ENCODE measurements at regions not wholly inside any gene's neighbourhood (a gene's known extent, or its start where the extent isn't known, plus 50 kb on each side); places are given as distances from the start of the nearest gene placed in this dataset.

DNA sequence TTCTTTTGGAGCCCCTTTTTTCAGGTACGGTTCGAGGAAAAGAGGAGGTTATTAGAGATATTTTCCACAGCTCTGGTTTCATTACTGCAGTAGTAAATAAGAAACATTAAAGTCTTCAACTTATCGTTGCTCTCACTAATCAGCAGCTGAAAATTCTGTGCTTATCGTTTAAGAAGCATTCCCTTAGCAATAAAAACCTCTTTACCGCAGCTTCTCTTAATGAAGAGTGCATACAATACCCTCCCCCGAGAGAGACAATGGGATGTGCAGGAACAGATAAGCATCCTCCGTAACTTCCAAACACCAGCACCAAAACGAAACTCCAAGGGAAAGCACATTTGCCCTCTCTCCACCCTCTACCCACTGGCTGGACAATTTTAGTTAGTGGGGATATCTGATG is 384.5 kb downstream of the NEBL start:
- Histone ChIP-seq H3K4me2 (ENCODE audit: low read length) (no peak overlapping the region), H3K9ac (no peak overlapping the region), H3K36me3 (ENCODE audit: control insufficient read depth, insufficient read depth, low read length) (no peaks in the 10 kb centered on the region), H3K79me2 (no peaks in the 10 kb centered on the region), H3K4me1 (no peaks in the 10 kb centered on the region), H2AFZ (no peak overlapping the region), H3K9me3 (ENCODE audit: control insufficient read depth, low read length) (no peaks in the 10 kb centered on the region), H3K27me3 (ENCODE audit: control insufficient read depth, insufficient read depth, low read length) (no peaks in the 10 kb centered on the region), H3K27ac (no peak overlapping the region), H3K4me3 (ENCODE audit: low read depth, low read length) (no peak overlapping the region)
- TF ChIP-seq, protein P1, sequence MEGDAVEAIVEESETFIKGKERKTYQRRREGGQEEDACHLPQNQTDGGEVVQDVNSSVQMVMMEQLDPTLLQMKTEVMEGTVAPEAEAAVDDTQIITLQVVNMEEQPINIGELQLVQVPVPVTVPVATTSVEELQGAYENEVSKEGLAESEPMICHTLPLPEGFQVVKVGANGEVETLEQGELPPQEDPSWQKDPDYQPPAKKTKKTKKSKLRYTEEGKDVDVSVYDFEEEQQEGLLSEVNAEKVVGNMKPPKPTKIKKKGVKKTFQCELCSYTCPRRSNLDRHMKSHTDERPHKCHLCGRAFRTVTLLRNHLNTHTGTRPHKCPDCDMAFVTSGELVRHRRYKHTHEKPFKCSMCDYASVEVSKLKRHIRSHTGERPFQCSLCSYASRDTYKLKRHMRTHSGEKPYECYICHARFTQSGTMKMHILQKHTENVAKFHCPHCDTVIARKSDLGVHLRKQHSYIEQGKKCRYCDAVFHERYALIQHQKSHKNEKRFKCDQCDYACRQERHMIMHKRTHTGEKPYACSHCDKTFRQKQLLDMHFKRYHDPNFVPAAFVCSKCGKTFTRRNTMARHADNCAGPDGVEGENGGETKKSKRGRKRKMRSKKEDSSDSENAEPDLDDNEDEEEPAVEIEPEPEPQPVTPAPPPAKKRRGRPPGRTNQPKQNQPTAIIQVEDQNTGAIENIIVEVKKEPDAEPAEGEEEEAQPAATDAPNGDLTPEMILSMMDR (IDR thresholded peaks at IDR 0.05) = no peak

DNA sequence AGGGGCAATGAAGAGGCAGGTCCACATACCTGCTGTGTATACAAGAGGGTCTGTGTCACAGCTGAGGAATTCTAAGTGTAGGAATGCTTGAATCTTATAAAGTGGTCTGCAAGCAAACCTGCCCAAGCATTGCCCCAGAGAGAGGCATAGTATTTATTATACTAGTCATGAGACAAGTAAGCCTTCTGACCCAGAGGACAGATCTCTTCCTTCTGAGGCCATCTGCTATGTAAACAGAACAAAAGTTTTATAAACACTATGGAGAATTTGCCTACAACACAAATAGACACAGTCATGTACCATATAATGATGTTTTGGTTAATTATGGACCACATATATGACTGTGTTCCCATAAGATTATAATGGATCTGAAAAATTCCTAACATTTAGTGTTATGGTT is 388.2 kb downstream of the NEBL start:
- Histone ChIP-seq H3K4me1 (no peaks in the 10 kb centered on the region), H2AFZ (no peak overlapping the region), H3K27ac (no peak overlapping the region), H3K79me2 (no peaks in the 10 kb centered on the region), H3K4me2 (ENCODE audit: low read length) (no peak overlapping the region), H3K9me3 (ENCODE audit: control insufficient read depth, low read length) (no peaks in the 10 kb centered on the region), H3K4me3 (ENCODE audit: low read depth, low read length) (no peak overlapping the region), H3K9ac (no peak overlapping the region), H3K27me3 (ENCODE audit: control insufficient read depth, insufficient read depth, low read length) (no peaks in the 10 kb centered on the region), H3K36me3 (ENCODE audit: control insufficient read depth, insufficient read depth, low read length) (no peaks in the 10 kb centered on the region)
- TF ChIP-seq, protein P1 (IDR thresholded peaks at IDR 0.05) = no peak

DNA sequence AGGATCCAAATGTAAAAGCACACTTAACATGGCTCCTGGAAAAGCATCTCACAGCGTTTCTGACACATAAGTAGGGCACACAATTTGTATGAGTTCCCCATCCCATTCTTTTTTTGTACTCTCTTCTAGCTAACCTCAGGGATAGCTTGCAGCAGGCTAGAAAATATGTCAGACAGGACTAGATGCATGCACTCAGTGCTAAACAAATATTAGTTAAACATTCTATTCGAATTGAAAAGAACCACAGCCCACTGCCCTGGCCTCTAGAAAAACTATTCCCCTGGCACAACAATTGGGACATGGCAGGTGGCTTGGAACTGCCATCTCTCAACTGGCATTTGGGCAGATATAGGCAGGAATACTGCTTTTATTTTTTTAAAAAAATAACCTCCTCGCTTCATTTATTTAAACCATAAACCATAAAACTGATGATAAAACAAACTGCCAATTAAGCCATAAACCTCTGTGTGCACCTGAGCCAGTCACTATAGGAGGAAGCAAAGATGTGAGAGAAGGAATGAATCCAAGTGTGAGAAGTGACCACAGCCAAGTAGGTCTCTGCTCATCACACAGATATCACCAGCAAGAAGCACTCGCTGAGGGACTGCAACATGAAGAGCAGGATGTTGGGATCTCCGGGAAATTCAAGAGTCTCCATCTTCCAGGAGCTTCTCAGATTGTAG is 394.1 kb downstream of the NEBL start:
- H3K27ac ChIP-seq = no peak overlapping the region
- TF ChIP-seq, protein P1 (IDR thresholded peaks at IDR 0.05) = no peak
- H3K4me2 ChIP-seq (ENCODE audit: low read length) = no peak overlapping the region
- H2AFZ ChIP-seq = no peak overlapping the region
- H3K4me1 ChIP-seq = no peaks in the 10 kb centered on the region
- H3K4me3 ChIP-seq (ENCODE audit: low read depth, low read length) = no peak overlapping the region
- no peaks in the 10 kb centered on the region for H3K36me3 ChIP-seq (ENCODE audit: control insufficient read depth, insufficient read depth, low read length)
- no peaks in the 10 kb centered on the region for H3K79me2 ChIP-seq
- H3K27me3 ChIP-seq (ENCODE audit: control insufficient read depth, insufficient read depth, low read length) = no peaks in the 10 kb centered on the region
- H3K9ac ChIP-seq = no peak overlapping the region
- H3K9me3 ChIP-seq (ENCODE audit: control insufficient read depth, low read length) = no peaks in the 10 kb centered on the region

DNA sequence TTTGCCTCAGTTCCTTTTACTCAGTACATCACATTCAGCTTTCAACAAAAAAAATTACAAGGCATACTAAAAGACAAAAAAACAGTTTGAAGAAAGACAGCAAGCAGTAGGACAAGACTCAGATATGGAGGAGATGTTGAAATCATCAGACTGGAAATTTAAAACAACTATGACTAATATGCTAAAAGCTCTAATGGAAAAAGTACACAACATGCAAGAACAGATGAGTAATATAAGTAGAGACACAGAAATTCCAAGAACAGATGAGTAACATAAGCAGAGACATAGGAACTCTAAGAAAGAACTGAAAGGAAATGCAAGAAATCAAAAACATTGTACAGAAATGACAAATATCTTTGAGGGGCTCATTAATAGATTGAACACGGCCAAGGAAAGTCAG is 402.6 kb downstream of the NEBL start:
- no peaks in the 10 kb centered on the region for H3K27me3 ChIP-seq (ENCODE audit: control insufficient read depth, insufficient read depth, low read length)
- no peak overlapping the region for H3K27ac ChIP-seq
- H3K36me3 ChIP-seq (ENCODE audit: control insufficient read depth, insufficient read depth, low read length) = no peaks in the 10 kb centered on the region
- no peak overlapping the region for H3K4me2 ChIP-seq (ENCODE audit: low read length)
- H3K9ac ChIP-seq = no peak overlapping the region
- no peak overlapping the region for H3K4me3 ChIP-seq (ENCODE audit: low read depth, low read length)
- H3K4me1 ChIP-seq = no peaks in the 10 kb centered on the region
- no peaks in the 10 kb centered on the region for H3K79me2 ChIP-seq
- TF ChIP-seq, protein P1 (IDR thresholded peaks at IDR 0.05) = no peak
- H3K9me3 ChIP-seq (ENCODE audit: control insufficient read depth, low read length) = no peaks in the 10 kb centered on the region
- no peak overlapping the region for H2AFZ ChIP-seq

DNA sequence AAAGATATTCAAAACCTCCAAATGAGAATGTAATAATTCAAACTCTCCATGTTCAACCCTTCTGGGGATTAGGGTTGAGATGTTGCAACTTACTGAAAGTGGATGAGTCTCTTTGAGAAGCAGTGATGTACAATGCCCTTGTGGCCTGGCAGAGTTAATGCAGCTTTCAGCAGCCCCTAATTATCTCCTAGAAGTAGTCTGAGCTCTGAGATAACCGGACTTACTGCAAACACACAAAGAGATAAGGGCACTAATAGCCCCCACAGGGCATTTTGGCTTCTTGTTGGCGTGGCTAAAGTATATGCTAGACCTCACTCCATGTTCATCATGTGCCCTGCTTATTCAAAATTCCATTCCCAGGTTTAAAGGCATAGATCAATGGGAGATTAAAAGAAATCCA is 404.7 kb downstream of the NEBL start:
- Histone ChIP-seq H3K4me3 (ENCODE audit: low read depth, low read length) (no peak overlapping the region), H3K27ac (no peak overlapping the region), H3K27me3 (ENCODE audit: control insufficient read depth, insufficient read depth, low read length) (no peaks in the 10 kb centered on the region), H3K9me3 (ENCODE audit: control insufficient read depth, low read length) (no peaks in the 10 kb centered on the region), H3K36me3 (ENCODE audit: control insufficient read depth, insufficient read depth, low read length) (no peaks in the 10 kb centered on the region), H3K79me2 (no peaks in the 10 kb centered on the region), H3K9ac (no peak overlapping the region), H3K4me1 (no peaks in the 10 kb centered on the region), H3K4me2 (ENCODE audit: low read length) (no peak overlapping the region), H2AFZ (no peak overlapping the region)
- TF ChIP-seq, protein P1 (IDR thresholded peaks at IDR 0.05) = no peak
